DND-41 (cell line): ENCODE measurements at regions not wholly inside any gene's neighbourhood (a gene's known extent, or its start where the extent isn't known, plus 50 kb on each side); places are given as distances from the start of the nearest gene placed in this dataset.

Experiments
- ATAC-seq: fragments of 200-7000 bp; cut with Tn5 transposase; 3 replicates; pipeline ENCODE4 v1.9.1; 2021; ENCODE audit warnings: low read depth; ENCODE audit not compliant: insufficient read depth
- DNase-seq: peaks from one replicate; pipeline ENCODE4 v3.0.0-alpha.2; 2020
- H2AFZ ChIP-seq: 2 replicates; pipeline ENCODE4 v1.6.0; 2012; ENCODE audit warnings: low read depth, low read length
- H3K27ac ChIP-seq: 2 replicates; pipeline ENCODE4 v1.5.1; 2012; ENCODE audit warnings: low read length, inconsistent platforms
- H3K27me3 ChIP-seq: fragments of 200-600 bp; sonication (generic); 2 replicates; pipeline ENCODE4 v1.6.0; 2012; ENCODE audit warnings: low read length, mild to moderate bottlenecking, inconsistent platforms; ENCODE audit not compliant: insufficient read depth, poor library complexity
- H3K36me3 ChIP-seq: 2 replicates; pipeline ENCODE4 v1.5.1; 2012; ENCODE audit warnings: low read length, inconsistent platforms; ENCODE audit not compliant: insufficient read depth
- H3K4me1 ChIP-seq: 2 replicates; pipeline ENCODE4 v1.5.1; 2012; ENCODE audit warnings: mild to moderate bottlenecking, low read length; ENCODE audit not compliant: insufficient read depth
- H3K4me2 ChIP-seq: 2 replicates; pipeline ENCODE4 v1.6.0; 2012; ENCODE audit warnings: mild to moderate bottlenecking, moderate library complexity, low read length, inconsistent platforms; ENCODE audit not compliant: insufficient read depth
- H3K4me3 ChIP-seq, 2 experiments: fragments of 200-600 bp in 1 of 2; shearing (Covaris generic) in 1 of 2; 2 replicates each; pipeline ENCODE4 v1.5.1; 2012 to 2016; ENCODE audit warnings: inconsistent platforms in 2 of 2, low read length in 2 of 2, mild to moderate bottlenecking in 2 of 2, low read depth in 1 of 2, moderate library complexity in 1 of 2
- H3K79me2 ChIP-seq: 2 replicates; pipeline ENCODE4 v1.6.0; 2012; ENCODE audit warnings: low read length, inconsistent platforms; ENCODE audit not compliant: insufficient read depth
- H3K9ac ChIP-seq: 2 replicates; pipeline ENCODE4 v1.6.0; 2012; ENCODE audit warnings: low read depth, mild to moderate bottlenecking, inconsistent platforms, low read length, moderate library complexity
- H3K9me3 ChIP-seq: 2 replicates; pipeline ENCODE4 v1.5.1; 2012; ENCODE audit warnings: low read length, moderate library complexity, mild to moderate bottlenecking, inconsistent platforms; ENCODE audit not compliant: insufficient read depth, severe bottlenecking
- H4K20me1 ChIP-seq: 2 replicates; pipeline ENCODE4 v1.6.0; 2012; ENCODE audit warnings: low read length; ENCODE audit not compliant: insufficient read depth
- EZH2 ChIP-seq: IDR thresholded peaks from 3 replicates; pipeline ENCODE4 v1.6.1; 2012; ENCODE audit warnings: borderline replicate concordance, low read depth, mild to moderate bottlenecking, moderate library complexity, low read length, inconsistent platforms; ENCODE audit not compliant: severe bottlenecking
- TF ChIP-seq, protein P1 (sequence below): IDR thresholded peaks from 2 replicates; pipeline ENCODE4 v1.5.1; 2012; ENCODE audit warnings: borderline replicate concordance, low read length, moderate library complexity, mild to moderate bottlenecking; ENCODE audit not compliant: poor library complexity, severe bottlenecking; ENCODE audit errors: extremely low read depth

DNA sequence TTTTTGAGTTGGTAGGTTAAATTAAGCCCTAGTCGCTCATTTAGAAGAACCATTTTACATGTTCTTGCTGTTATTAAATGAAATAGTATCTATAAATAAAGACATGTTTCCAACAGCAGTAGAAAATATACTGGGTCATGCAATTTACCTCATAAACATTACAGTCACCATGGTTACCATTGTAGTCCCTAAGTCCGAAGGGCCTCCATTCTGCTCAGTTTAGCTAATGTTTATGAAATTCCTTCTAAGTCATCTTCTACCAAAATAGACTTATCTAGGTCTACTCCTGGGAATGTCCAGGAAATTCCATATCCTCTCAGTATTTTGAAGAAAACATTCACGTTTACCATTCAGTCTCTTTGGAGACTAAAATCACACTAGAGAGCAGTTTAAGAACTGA lies 292.5 kb upstream of the DCAF8L1 start:
- H3K9me3 ChIP-seq, result no peaks in the 10 kb centered on the region
- H2AFZ ChIP-seq, result no peak overlapping the region
- no peak overlapping the region for H3K4me2 ChIP-seq
- TF ChIP-seq, protein P1, sequence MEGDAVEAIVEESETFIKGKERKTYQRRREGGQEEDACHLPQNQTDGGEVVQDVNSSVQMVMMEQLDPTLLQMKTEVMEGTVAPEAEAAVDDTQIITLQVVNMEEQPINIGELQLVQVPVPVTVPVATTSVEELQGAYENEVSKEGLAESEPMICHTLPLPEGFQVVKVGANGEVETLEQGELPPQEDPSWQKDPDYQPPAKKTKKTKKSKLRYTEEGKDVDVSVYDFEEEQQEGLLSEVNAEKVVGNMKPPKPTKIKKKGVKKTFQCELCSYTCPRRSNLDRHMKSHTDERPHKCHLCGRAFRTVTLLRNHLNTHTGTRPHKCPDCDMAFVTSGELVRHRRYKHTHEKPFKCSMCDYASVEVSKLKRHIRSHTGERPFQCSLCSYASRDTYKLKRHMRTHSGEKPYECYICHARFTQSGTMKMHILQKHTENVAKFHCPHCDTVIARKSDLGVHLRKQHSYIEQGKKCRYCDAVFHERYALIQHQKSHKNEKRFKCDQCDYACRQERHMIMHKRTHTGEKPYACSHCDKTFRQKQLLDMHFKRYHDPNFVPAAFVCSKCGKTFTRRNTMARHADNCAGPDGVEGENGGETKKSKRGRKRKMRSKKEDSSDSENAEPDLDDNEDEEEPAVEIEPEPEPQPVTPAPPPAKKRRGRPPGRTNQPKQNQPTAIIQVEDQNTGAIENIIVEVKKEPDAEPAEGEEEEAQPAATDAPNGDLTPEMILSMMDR, result no peak
- no peak for TF ChIP-seq EZH2
- no peak for ATAC-seq
- no peaks in the 10 kb centered on the region for H3K36me3 ChIP-seq
- no peaks in the 10 kb centered on the region for H4K20me1 ChIP-seq
- H3K4me1 ChIP-seq, result no peaks in the 10 kb centered on the region
- no peaks in the 10 kb centered on the region for H3K27me3 ChIP-seq
- H3K27ac ChIP-seq, result no peak overlapping the region
- DNase-seq, result no peak
- H3K79me2 ChIP-seq, result no peaks in the 10 kb centered on the region
- H3K9ac ChIP-seq, result no peak overlapping the region
- H3K4me3 ChIP-seq, result no peak overlapping the region

DNA sequence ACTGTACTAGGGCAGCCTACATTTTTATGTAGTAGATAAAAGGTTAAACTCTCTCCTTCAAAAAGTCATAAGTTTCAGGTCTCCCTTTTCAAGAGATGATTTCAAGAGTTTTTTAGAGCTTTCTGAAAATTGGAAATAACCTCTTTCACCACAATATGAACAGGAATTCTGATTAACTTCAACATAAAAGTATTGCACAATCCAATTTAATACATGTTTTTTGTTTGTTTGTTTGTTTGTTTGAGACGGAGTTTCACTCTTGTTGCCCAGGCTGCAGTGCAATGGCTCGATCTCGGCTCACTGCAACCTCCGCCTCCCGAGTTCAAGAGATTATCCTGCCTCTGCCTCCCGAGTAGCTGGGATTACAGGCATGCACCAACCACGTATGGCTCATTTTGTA lies 265.4 kb upstream of the DCAF8L1 start:
- Histone ChIP-seq H3K4me2 (no peak overlapping the region), H3K4me3 (no peak overlapping the region), H3K9ac (no peak overlapping the region), H3K27ac (no peak overlapping the region), H2AFZ (no peak overlapping the region), H4K20me1 (no peaks in the 10 kb centered on the region), H3K79me2 (no peaks in the 10 kb centered on the region), H3K27me3 (no peaks in the 10 kb centered on the region), H3K9me3 (no peaks in the 10 kb centered on the region), H3K4me1 (no peaks in the 10 kb centered on the region), H3K36me3 (no peaks in the 10 kb centered on the region)
- TF ChIP-seq EZH2, result no peak
- TF ChIP-seq, protein P1, result no peak
- no peak for DNase-seq
- ATAC-seq, result no peak

DNA sequence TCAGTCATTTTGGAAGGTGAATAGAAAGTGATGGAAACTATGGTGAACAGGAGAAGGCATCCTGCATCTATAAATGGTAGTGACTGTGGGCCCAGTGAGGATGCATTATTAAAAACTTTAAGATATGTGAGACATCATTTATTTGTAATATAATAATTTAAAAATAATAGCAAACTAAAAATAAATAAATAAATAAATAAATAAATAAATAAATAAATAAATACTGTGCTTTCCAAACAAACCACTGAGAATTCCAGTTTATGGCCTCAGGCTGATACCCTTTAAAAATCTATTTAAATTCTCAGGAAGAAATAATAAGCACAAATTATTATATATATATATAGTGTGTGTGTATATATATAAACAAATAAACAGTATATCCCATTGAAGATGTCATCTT lies 248.0 kb upstream of the DCAF8L1 start:
- no peaks in the 10 kb centered on the region for H3K9me3 ChIP-seq
- no peaks in the 10 kb centered on the region for H3K79me2 ChIP-seq
- no peak overlapping the region for H2AFZ ChIP-seq
- ATAC-seq, result no peak
- H3K9ac ChIP-seq, result no peak overlapping the region
- H3K27ac ChIP-seq, result no peak overlapping the region
- DNase-seq, result no peak
- H4K20me1 ChIP-seq, result no peaks in the 10 kb centered on the region
- no peaks in the 10 kb centered on the region for H3K36me3 ChIP-seq
- no peaks in the 10 kb centered on the region for H3K4me1 ChIP-seq
- no peaks in the 10 kb centered on the region for H3K27me3 ChIP-seq
- TF ChIP-seq EZH2, result no peak
- TF ChIP-seq, protein P1, result no peak
- no peak overlapping the region for H3K4me2 ChIP-seq
- no peak overlapping the region for H3K4me3 ChIP-seq

DNA sequence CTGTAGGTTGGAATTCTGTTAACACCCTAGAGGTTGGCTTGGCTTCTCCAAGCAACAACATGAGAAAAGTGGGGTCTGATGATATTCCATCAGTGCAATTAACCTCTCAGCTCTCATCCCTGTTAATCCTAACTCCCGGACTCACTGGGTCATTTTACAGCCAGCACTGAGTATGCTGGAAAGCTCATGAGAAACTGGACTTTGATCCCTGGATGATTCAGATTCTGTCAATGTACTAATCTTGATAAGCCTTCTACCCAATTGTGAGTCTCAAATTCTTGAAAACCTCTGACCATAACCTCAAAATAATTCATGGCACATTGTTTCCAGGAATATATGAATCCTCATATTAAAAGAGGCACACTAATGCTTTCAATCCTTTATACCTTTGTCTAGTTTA lies 244.3 kb upstream of the DCAF8L1 start:
- Histone ChIP-seq H3K4me3 (no peak overlapping the region), H3K36me3 (no peaks in the 10 kb centered on the region), H3K9me3 (no peaks in the 10 kb centered on the region), H3K27me3 (no peaks in the 10 kb centered on the region), H3K79me2 (no peaks in the 10 kb centered on the region), H2AFZ (no peak overlapping the region), H3K4me1 (no peaks in the 10 kb centered on the region), H3K9ac (no peak overlapping the region), H3K27ac (no peak overlapping the region), H4K20me1 (no peaks in the 10 kb centered on the region), H3K4me2 (no peak overlapping the region)
- DNase-seq, result no peak
- ATAC-seq, result no peak
- TF ChIP-seq, protein P1, result no peak
- no peak for TF ChIP-seq EZH2
